Stimulated activated CD4-positive, alpha-beta T cell treated with anti-CD3 and anti-CD28 coated beads, Interleukin-4, amount 100 ng/mL, for 4 hours (primary cell): ENCODE measurements at regions not wholly inside any gene's neighbourhood (a gene's known extent, or its start where the extent isn't known, plus 50 kb on each side); places are given as distances from the start of the nearest gene placed in this dataset.
"Not testable (repeated sequence)": the region's sequence is repeated elsewhere in the genome, so short reads cannot be mapped to it uniquely, and the experiment has no call there.

Experiments
- DNase-seq, 2 experiments: peaks; one replicate each; pipeline ENCODE4 v3.0.0-alpha.2; 2020

DNA sequence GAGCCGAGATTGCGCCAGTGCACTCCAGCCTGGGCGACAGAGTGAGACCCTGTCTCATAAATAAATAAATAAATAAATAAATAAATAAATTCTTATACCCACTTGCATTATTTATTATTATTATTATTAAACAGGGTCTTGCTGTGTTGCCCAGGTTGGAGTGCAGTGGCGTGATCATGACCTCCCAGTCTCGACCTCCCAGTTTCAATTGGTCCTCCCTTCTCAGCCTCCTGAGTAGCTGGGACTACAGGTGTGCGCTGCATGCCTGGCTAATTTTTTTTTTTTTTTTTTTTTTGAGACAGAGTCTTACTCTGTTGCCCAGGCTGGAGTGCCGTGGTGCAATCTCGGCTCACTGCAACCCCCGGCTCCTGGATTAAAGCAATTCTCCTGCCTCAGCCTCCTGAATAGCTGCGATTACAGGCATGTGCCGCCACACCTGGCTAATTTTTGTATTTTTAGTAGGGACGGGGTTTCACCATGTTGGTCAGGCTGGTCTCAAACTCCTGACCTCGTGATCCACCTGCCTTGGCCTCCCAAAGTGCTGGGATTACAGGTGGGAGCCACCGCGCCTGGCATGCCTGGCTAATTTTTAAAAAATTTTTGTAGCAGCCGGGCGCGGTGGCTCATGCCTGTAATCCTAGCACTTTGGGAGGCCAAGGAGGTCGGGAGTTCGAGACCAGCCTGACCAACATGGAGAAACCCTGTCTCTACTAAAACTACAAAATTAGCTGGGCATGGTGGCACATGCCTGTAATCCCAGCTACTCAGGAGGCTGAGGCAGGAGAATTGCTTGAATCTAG lies 150.2 kb downstream of the SEC14L1 start:
- DNase-seq, result not testable (repeated sequence)

DNA sequence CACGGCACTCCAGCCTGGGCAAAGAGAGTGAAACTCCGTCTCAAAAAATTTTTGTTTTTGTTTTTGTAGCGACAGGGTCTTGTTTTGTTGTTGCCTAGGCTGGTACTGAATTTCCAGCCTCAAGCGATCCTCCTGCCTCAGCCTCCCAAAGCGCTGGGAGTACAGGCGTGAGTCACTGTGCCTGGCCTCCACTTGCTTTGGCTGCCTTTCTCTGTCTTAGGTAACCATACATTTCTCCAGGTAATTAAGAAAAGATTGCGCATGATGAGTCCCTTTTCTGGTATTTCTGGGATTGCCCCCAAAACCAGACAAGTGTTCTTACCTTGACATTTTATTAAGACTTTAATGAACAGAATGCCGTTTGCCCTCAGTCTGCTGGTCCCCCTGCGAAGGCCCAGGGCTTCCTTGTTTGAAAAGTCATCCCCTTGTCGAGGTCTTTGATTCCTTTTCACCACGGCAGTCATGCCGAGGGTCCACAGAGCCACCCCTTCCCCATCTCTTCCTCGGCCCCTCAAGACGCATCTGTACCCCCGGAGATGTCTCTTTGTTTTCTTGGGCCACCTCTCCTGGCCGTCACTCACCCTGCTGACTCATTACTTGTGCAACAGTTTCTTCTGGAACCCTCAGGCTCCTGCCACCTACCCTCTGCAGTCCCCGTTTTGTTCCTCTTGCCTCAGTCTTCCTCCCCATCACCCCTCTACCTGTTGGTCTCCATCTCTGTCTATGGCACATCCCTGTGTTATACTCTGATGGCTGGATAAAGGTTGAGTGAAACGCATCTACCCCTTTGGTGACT lies 151.0 kb downstream of the SEC14L1 start:
- no peak for DNase-seq

DNA sequence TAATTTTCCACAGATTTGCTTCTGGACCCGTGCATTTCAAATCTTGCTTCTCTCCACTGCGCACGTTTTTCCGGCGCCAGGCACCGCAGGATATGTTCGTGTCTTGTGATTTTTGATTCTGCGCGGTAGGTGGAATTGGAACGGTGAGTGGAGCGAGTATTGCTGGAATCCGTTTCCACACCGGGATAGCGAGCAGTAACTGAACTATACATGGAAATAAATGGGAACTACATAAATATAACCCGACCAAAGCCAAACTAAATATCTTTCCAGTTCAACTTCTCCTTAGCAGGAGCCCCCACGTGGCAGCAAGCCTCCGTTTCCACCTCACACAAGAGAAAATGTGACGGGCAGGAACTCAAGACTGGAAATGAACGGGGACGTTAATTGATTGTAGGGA lies 154.0 kb downstream of the SEC14L1 start:
- DNase-seq, result no peak

DNA sequence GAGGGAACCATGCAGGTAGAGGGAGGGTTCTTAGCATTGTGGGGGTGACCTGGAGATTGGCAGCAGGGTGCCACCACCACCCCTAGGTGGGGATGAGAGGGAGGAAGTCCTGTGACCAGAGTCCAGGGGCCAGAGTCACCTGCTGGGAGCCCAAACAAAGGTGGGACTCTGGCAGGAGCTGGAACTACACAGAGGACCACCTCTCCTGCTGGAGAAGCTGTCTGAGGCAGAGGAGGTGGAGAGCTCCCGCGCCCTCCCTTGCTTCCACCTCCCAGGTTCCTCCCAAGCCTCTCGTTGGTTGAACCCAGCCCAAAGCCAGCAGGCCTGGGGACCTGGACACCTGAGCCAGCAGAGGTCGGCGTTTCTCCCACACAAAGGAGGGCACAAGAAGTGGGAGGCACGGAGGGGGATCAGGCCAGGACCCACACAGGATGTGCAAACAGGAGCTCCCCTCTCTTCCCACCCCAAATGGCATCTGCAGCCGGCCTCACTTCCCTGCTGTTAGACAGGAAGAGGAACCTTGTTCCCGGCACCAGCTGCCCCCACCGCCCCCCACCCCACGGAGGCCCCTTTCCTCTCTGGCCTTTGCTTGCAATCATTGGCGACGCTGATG lies 154.6 kb downstream of the SEC14L1 start:
- DNase-seq, result no peak

DNA sequence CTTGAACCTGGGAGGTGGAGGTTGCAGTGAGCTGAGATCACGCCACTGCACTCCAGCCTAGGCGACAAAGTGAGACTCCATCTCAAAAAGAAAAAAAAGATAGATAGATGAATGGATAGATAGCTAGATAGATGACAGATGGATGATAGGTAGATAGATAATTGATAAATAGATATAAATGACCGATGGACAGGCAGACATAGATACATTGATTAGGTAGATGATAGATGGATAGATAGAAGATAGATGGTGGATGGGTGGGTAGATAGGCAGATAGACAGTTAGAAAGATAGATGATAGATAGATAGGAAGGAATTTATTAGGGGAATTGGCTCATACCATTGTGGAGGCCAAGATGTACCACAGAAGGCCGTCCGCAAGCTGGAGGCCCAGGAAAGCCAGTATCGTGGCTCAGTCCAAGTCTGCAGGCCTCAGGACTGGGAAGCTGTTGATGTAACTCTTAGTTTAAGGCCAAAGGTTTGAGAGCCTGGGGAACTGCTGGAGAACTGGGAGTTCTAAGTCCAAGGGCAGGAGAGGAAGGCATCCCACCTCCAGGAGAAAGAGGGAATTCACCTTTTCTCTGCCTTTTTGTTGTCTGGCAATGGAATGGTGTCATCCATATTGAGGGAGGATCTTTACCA lies 156.1 kb downstream of the SEC14L1 start:
- DNase-seq, result no peak

DNA sequence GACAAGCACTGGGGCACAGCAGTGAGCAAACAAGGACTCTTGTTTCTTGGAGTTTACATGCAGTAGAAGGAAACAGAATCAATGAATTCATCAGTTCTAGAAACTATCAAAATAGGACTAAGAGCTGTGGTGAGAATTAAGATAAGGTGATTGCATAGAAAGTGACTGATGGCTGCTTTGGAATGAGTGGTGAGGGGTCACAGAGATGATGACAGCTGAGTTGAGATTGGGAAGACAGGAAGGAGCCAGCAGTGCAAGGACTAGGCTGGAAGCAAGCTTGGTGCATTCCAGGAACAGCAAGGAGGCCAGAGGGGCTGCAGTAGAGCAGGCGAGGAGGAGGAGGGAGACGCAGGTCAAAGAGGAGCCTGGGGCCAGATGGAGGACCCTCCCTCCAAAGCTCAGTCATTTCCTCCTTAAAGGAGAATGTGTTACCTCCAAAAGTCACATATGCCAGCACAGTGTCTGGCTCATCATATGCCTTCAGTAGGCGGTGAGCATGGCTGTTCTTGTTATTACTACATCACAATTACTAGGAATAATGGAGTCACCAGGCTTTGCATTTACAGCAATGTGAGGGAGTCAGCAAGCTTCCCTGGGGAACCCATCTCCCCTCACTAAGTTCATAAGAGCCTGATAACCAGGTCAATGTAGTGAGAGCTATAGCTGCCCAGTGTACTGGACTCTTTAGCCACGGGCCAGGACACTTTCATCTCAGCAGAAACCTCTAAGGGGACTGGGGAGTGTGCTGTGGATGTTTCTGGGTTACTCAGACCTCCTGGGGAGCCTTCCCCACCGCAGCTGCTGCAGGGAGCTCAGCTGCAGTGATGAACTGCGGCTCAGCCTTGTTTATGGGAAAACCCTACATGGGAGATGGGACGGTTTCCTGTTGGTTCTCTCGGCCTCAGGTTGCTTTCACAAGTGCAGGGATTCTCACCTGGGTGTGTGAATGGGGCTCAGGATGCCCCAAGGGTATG lies 157.2 kb downstream of the SEC14L1 start:
- DNase-seq, result no peak

DNA sequence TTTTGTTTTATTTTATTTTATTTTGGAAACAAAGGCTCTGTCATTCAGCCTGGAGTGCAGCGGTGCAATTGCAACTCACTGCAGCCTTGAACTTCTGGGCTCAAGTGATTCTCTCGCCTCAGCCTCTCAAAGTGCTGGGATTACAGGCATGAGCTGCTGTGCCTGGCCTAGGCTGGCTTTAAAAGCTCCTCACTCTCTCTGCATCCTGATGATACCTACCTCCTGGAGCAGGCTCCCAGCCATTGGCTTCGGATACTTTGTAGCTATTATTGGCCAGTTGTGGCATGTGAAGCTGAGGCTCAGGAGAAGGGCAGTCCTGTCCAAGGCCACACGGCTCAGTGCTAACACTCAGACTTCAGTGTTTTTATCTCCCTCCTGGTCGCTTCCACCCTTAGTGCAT lies 158.0 kb downstream of the SEC14L1 start:
- DNase-seq, result no peak

DNA sequence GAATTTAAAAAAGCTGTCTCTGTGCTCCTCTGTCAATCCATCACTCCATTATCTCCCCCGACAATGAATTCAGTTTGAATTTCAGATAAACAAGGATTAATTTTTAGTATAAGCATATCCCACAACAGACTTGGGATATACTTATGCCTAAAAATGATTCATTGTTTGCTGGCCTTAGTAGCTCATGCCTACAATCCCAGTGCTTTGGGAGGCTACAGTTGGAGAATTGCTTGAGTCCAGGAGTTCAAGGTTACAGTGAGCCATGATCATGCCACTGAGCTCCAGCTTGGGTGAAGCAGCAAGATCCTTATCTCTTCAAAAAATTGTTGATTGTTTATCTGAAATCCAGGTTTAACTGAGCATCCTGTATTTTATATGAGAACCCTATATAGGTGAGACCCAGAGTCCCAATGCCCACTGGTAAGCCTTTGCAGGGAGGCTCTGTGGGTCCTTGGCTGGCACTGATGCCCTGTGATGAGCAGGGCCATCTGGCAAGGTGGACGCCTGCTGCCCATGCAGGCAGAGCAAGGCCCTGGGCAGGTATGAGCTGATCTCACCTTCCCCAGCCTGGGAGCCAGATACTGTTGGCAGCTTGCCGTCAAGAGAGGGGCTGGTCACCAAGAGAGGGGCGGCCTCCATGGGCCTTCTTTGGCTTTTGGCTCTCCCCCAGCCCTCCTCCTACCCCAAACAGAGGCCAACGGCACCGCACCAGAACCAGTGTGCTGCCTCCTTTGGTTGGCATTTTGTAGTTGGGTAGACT lies 158.7 kb downstream of the SEC14L1 start:
- DNase-seq, result no peak

DNA sequence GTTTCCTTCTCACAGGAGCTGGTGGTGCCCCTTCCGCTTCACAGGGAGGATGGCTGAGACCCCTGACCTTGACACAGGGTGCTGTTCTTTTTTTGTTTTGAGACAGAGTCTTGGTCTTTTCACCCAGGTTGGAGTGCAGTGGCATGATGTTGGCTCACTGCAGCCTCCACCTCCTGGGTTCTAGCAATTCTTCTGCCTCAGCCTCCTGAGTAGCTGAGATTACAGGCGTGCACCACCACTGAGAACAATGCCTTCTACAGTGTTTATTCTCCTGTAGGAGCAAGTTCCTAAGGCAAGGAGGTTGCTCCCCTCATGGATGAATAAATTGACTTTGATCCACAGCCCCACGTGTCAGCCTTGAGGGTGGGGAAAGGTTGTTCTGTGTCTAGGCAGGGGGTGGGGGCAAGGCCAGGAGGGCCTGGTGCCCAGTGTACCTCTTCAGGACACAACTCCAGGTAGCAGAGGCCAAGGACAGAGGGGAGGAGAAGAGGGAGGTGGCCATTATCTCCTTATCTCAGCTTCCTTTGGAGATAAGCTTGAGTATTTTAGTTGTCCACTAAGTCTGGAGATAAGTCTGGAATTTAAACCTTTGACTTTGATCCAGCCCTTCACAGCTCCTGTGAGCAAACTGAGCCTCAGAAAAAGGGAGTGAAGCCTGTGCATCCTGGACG lies 159.4 kb downstream of the SEC14L1 start:
- DNase-seq, result no peak

DNA sequence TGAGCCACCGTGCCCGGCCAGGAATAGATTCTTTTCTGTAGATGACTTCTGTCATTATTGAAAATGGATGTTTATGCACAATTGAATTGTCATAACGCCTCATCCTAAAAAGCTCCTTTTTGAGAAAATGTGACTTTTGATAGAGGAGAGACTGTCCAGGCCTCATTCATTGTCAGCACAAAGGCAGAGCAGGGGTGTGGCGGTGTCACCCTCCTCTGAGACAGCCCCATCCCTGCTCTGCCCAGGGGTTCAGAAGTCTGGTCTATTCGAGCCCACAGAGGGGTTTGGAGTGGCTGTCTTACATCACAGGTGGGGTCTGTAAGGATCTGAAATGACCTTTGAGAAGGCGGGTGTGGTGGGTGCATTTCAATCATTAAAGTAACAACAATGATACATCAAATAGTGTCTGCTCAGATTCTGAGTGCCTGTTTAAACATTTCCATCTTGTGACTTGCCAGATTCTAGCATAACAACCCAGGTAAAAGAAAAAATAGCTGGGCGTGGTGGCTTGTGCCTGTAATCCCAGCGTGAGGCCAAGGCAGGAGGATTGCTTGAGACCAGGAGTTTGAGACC lies 161.0 kb downstream of the SEC14L1 start:
- DNase-seq, result no peak

DNA sequence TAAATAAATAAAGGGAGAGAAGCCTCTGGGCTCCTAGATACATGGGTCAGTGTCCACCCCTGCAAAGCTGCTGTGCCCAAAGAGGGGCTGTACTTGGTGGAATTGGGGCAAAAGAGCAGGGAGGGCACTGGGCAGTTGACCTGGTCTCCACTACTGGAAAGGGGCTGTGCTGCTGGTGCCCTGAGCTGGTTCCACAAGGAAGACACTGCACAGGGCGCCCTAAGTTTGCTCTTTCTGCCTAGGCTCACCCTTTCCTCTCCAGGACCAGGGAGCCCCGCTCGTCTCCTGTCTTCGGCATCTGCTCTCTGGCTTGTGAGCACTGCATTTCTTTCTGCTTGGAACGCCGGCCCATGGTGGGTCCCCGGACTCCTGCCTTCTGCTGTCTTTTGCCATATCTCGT lies 161.9 kb downstream of the SEC14L1 start:
- no peak for DNase-seq

DNA sequence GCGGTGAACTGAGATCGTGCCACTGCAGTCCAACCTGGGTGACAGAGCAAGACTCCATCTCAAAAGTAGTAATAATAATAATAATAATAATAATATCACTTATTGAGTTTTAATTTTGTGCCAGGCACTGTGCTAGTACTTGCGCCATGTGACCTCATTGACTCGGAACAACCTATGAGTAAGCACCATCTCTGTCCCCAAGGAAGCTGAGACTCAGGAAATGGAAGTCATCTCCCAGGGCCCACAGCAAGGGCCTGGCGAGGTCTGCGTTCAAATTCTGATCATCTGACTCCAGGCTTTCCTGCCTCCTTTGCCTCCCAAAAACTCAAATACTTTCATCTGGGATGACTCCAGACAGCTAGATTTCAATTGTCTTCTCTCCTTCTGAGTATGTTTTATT lies 162.9 kb downstream of the SEC14L1 start:
- DNase-seq, result no peak

DNA sequence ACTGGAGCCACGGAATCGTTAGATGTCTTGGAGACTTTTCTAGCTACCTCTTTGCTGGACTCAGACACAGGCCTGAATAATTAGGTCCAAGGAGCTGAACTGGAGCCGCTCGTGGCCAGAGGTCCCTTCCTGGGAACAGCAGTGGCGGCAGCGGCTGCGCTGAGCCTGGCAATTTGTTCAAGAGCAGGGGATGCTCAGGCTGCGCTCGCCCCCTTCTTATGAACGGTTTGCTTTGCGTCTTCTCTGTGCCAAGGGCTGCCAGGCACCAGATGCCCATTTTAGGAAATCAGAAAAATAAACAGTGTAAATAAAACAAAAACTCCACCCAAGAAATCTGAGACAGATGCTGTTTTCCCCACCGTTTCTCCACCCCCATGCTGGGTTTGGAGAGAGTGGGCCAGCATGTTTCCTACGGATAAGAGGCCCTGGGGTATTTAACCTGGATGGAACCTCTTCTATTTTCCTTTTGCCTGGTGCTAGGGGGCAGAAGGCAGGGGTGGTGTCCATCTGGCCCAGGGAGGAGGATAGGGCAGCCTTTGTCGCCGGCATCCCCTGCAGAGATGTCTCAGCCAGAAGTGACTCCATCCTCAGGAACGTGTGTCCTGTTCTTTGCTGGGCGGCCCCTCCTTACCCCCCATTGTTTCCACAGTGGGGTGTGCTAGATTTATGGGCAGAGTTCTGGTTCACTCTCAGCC lies 163.4 kb downstream of the SEC14L1 start:
- DNase-seq, result no peak

DNA sequence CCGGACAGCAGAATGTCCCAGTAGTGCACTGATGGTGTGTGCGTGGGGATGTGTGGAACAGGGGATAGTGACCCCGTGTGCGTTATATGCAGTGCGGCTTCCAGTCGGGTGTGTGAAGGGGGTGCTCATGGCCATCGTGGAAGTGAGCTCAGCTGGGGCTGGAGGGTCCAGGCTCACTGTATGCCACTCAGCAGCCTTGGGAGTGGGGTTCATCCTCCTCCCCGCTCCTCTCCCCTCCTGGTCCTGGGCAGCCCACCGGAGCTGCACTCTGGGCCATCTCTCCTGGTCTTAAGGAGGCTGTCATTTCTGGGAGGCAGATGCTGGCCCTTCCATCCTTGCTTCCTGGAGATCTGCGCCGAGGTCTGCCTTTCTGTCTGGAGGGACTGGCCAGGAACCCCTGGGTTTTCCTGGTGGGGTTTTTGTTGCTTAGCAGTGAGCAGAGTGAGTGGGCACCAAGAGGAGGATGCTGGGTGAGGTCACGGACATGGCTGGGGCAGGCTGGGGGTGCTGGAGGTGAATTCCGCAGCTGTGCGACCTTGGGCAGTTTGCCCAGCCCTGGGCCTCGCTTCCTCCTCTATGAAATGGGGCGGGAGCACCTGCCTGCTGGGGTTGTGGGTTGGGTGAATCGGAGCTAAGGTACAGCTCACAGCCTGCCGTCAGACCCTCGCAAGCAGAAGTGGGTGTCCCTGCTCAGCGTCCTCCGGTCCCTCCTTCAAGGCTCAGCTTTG lies 164.1 kb downstream of the SEC14L1 start:
- no peak for DNase-seq

DNA sequence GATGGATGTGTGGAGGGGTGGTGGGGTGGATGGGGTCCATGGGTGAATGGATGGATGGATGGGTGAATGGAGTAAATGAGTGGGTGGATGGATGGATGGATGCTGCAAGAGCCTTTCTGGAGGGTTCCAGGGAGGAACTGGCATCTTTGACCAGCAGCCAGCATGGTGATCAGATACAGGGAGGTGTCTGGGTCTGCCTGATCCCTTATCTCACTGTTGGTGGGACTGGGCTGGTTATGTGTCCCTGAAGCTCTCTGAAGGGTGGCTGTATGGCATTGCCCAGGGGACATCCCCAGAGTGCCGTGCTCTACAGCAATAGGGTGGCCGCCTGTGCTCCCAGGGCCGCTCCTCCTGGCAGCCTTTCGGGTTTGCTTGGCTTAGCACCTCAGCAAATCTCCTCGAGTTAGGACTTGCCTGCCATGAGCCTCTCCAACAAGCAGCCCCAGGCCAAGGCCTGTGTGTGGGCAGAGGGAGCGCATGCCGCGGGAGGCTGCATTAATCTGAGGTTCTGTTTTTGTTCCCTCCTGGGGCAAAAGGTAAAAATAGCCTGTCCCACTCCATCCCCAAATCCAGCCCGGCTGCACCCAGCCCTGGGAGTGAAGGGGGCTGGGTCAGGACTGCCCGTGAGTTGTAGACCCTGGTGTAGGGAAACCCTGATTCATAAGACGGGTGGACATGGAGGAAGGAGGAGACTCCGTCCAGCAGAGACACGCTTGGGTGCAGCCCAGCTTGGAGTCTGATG lies 165.4 kb downstream of the SEC14L1 start:
- no peak for DNase-seq

DNA sequence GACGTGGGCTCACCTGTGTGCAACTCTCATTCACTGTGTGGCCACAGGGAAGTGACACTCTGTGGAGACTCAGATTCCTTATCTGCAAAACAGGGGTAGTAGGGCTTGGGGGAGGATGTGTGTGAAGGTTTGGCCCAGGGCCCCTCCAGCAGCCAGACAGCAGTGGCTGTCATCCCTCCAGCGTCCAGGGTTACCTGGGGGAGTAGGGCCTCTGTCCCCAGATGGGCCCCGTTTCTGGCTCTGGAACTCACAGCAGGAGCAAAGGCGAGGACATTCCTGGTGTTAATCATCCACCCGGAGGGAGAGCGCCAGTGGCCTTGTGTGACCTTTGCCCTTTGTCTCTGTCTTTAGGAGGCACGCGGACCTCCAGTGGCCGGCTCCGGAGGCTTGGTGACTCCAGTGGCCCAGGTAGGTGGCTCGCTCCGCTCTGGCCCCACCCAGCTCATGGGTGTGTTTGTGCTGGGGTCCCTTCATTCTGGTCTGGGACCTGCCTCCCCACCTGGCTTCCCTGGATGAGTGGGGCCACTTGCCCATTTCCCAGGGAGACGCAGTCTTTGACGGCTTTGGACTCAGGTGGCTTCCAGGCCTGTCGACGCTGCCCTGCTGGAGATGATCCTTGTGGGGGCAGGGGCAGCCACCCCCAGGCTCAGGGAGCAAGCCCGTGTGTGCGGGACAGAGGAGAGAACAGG lies 166.2 kb downstream of the SEC14L1 start:
- no peak for DNase-seq

DNA sequence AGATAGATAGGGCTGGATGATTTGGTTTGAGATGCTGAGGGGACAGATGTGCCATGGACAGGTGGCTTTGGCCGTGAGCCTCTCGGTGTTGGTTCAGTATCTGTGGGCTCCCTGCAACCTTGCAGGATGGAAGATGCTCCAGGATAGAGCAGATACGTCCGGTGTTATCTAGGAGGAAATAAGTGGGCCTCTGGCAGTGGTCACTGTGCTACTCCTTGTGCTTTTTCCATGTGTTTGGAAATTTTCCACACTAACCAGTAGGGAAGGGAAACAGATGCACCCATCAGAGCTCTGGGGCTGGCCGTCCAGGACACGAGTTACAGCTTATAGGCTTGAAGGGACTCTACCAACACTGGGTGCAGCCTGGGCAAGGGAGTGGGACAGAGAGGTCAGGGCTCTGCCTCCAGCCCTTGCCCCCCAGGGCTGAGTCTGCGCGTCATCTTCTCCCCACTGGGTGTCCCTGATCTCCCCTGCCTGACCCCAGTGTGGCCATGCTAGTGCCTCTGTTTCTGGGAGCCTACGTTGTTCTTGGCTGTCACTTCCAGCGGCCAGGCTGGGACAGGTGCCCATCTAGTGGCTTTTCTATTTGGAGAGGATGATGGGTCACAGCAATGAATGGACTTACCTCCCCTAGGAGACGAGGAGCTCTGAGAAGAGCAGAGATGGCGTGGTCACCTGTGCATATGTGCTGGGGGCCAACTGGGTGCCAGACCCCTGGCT lies 166.9 kb downstream of the SEC14L1 start:
- DNase-seq, result no peak
